IMR-90 (cell line): ENCODE measurements at regions not wholly inside any gene's neighbourhood (a gene's known extent, or its start where the extent isn't known, plus 50 kb on each side); places are given as distances from the start of the nearest gene placed in this dataset.

Source experiments
- ATAC-seq: fragments of 200-7000 bp; cut with Tn5 transposase; 2 replicates; pipeline ENCODE4 v1.9.1; 2020; ENCODE audit warnings: low read depth, mild to moderate bottlenecking, moderate library complexity
- BruUV-seq: library from RNA; stranded (reverse); fragments of 400-500 nt; replicated peaks from 2 replicates; lab custom pipeline; 2021; lab: Mats Ljungman, UMichigan
- CTCF ChIA-PET: fragments of 300-600 bp; formaldehyde crosslinking; extraction: SDS; loops from one replicate; lab custom pipeline; 2021; ENCODE audit warnings: antibody characterized with exemption; lab: Yijun Ruan, JAX
- POLR2A ChIA-PET: fragments of 300-600 bp; sonication (Branson Sonifier 250); formaldehyde crosslinking; loops from one replicate; lab custom pipeline; 2022; ENCODE audit warnings: antibody characterized with exemption; ENCODE audit not compliant: unreplicated experiment; lab: Charles Lee
- DNase-seq: peaks from one replicate; pipeline ENCODE4 v3.0.0; 2013
- H2AFZ ChIP-seq: replicated peaks from 2 replicates; pipeline ENCODE3; 2013; ENCODE audit warnings: low read length, mild to moderate bottlenecking; ENCODE audit not compliant: poor library complexity
- H2AK5ac ChIP-seq: 2 replicates; pipeline ENCODE4 v1.6.1; 2013; ENCODE audit warnings: low read depth, low read length, inconsistent platforms
- H2AK9ac ChIP-seq: replicated peaks from 2 replicates; pipeline ENCODE3; 2013; ENCODE audit warnings: mild to moderate bottlenecking, low read depth, low read length, moderate library complexity; ENCODE audit not compliant: poor library complexity
- H2BK120ac ChIP-seq: 2 replicates; pipeline ENCODE4 v1.6.1; 2013; ENCODE audit warnings: low read depth, low read length, inconsistent platforms
- H2BK15ac ChIP-seq: 3 replicates; pipeline ENCODE4 v1.6.1; 2013; ENCODE audit warnings: low read depth, low read length, inconsistent platforms
- H2BK20ac ChIP-seq: 2 replicates; pipeline ENCODE4 v1.6.1; 2013; ENCODE audit warnings: low read depth, mild to moderate bottlenecking, inconsistent platforms, low read length, moderate library complexity
- H2BK5ac ChIP-seq: 2 replicates; pipeline ENCODE4 v1.6.1; 2013; ENCODE audit warnings: mild to moderate bottlenecking, low read depth, low read length, inconsistent platforms; ENCODE audit not compliant: poor library complexity, severe bottlenecking
- H3K14ac ChIP-seq: replicated peaks from 2 replicates; pipeline ENCODE4 v1.6.1; 2013; ENCODE audit warnings: low read depth, low read length, inconsistent platforms
- H3K18ac ChIP-seq: 2 replicates; pipeline ENCODE4 v1.6.1; 2013; ENCODE audit warnings: low read depth, low read length, control low read depth
- H3K23ac ChIP-seq: 2 replicates; pipeline ENCODE4 v1.6.1; 2013; ENCODE audit warnings: low read depth, low read length, inconsistent platforms
- H3K27ac ChIP-seq: 2 replicates; pipeline ENCODE4 v1.5.1; 2013; ENCODE audit warnings: mild to moderate bottlenecking, control low read depth, low read length; ENCODE audit not compliant: insufficient read depth
- H3K27me3 ChIP-seq: 2 replicates; pipeline ENCODE4 v1.6.1; 2013; ENCODE audit warnings: low read length; ENCODE audit not compliant: control insufficient read depth, insufficient read depth
- H3K36me3 ChIP-seq: 2 replicates; pipeline ENCODE4 v1.6.1; 2013; ENCODE audit warnings: low read length, mixed read lengths; ENCODE audit not compliant: control insufficient read depth, insufficient read depth
- H3K4ac ChIP-seq: 2 replicates; pipeline ENCODE4 v1.6.1; 2013; ENCODE audit warnings: low read depth, low read length, inconsistent platforms
- H3K4me1 ChIP-seq: 2 replicates; pipeline ENCODE4 v1.6.1; 2013; ENCODE audit warnings: low read length, mixed read lengths; ENCODE audit not compliant: control insufficient read depth, insufficient read depth
- H3K4me2 ChIP-seq: 2 replicates; pipeline ENCODE4 v1.6.1; 2013; ENCODE audit warnings: low read depth, mild to moderate bottlenecking, control low read depth, low read length, moderate library complexity
- H3K4me3 ChIP-seq: 2 replicates; pipeline ENCODE4 v1.5.1; 2013; ENCODE audit warnings: low read depth, mild to moderate bottlenecking, control low read depth, low read length, moderate library complexity; ENCODE audit not compliant: insufficient read depth
- H3K56ac ChIP-seq: 2 replicates; pipeline ENCODE4 v1.6.1; 2013; ENCODE audit warnings: low read length, inconsistent platforms; ENCODE audit not compliant: insufficient read depth; ENCODE audit errors: extremely low read depth
- H3K79me1 ChIP-seq, 2 experiments: 2 replicates each; pipeline ENCODE4 v1.6.1; 2013; ENCODE audit warnings: low read length in 2 of 2, inconsistent platforms in 1 of 2, low read depth in 1 of 2
- H3K9ac ChIP-seq: 2 replicates; pipeline ENCODE4 v1.6.1; 2013; ENCODE audit warnings: low read depth, low read length, control low read depth
- H3K9me1 ChIP-seq: 2 replicates; pipeline ENCODE4 v1.6.1; 2013; ENCODE audit warnings: low read length, inconsistent platforms; ENCODE audit not compliant: insufficient read depth
- H3K9me3 ChIP-seq: 2 replicates; pipeline ENCODE4 v1.6.1; 2013; ENCODE audit warnings: low read length; ENCODE audit not compliant: control insufficient read depth, insufficient read depth
- H4K20me1 ChIP-seq: 2 replicates; pipeline ENCODE4 v1.6.1; 2013; ENCODE audit warnings: low read length, inconsistent platforms; ENCODE audit not compliant: insufficient read depth
- H4K5ac ChIP-seq: 2 replicates; pipeline ENCODE4 v1.6.1; 2013; ENCODE audit warnings: mild to moderate bottlenecking, low read depth, low read length, control low read depth
- H4K8ac ChIP-seq, 2 experiments: 2 replicates each; pipeline ENCODE4 v1.6.1; 2013; ENCODE audit warnings: low read depth in 2 of 2, low read length in 2 of 2, control low read depth in 1 of 2, inconsistent platforms in 1 of 2
- H4K91ac ChIP-seq: 2 replicates; pipeline ENCODE4 v1.6.1; 2013; ENCODE audit warnings: low read depth, low read length, inconsistent platforms; ENCODE audit not compliant: insufficient read depth
- BHLHE40 ChIP-seq: fragments of 150-350 bp; IDR thresholded peaks from 2 replicates; pipeline ENCODE4 v1.6.1; 2016; ENCODE audit warnings: mild to moderate bottlenecking, low read depth, low read length
- CEBPB ChIP-seq: IDR thresholded peaks from 2 replicates; pipeline ENCODE4 v1.6.1; 2012; ENCODE audit warnings: low read depth, low read length, improper control_type of control experiment
- RAD21 ChIP-seq: IDR thresholded peaks from 2 replicates; pipeline ENCODE4 v1.6.1; 2012; ENCODE audit warnings: low read length, improper control_type of control experiment
- RCOR1 ChIP-seq: IDR thresholded peaks from 2 replicates; pipeline ENCODE4 v1.6.1; 2012; ENCODE audit warnings: mild to moderate bottlenecking, low read length, improper control_type of control experiment; ENCODE audit not compliant: insufficient replicate concordance
- WGBS, 2 experiments: methylation state at CpG; one replicate each; pipeline versions ENCODE4 v1.1.5 to v1.1.7; 2013; ENCODE audit warnings: missing lambda C conversion rate in 2 of 2; ENCODE audit not compliant: insufficient read length in 1 of 2; ENCODE audit errors: extremely low coverage in 2 of 2; 5-methylcytosine and 5-hydroxymethylcytosine counted together
- dilution Hi-C: fragments of 300-500 bp; cut with HindIII; formaldehyde crosslinking; loops from one replicate; pipeline ENCODE4 v1.14.3; 2018; ENCODE audit warnings: low sequenced_read_pairs; ENCODE audit not compliant: unreplicated experiment
- in situ Hi-C: fragments of 300-500 bp; cut with MboI; formaldehyde crosslinking; loops from 3 replicates; pipeline ENCODE4 v1.14.3; 2019; ENCODE audit warnings: low sequenced_read_pairs, inconsistent platforms, mixed read lengths
- intact Hi-C: fragments of 100-400 bp; cut with micrococcal nuclease; formaldehyde crosslinking; loops from 2 replicates; pipeline ENCODE4 v1.10.0; 2022

DNA sequence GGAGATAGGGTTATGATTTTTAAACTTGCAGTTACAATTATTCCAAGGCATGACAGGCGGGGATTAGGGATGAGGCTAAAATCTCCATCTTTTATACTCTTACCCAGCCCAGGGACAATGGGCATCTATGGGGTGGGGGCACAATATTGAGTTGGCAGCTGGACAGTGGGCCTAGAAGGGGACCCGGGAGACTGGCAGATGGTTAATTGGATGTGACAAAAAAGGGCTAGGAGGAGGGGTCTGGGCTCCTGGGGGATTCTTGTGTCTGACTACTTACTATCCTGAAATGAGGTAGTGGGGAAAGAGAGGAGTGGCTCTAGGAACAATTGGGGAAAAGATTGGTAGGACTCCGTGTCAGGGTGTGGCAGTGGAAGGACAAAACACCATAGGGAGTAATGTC, 53.0 kb upstream of the ROPN1 start:
- dilution Hi-C loops, result no loop called here
- DNase-seq, result no peak

More for the DNA sequence above, 53.0 kb upstream of the ROPN1 start:
- H2AFZ ChIP-seq, result no peak overlapping the region
- H2BK15ac ChIP-seq, result no peak overlapping the region
- no peak overlapping the region for H4K91ac ChIP-seq
- intact Hi-C loops (no loop called here), in situ Hi-C loops (no loop called here)
- H3K23ac ChIP-seq, result no peak overlapping the region
- no peak overlapping the region for H2BK120ac ChIP-seq
- no peak overlapping the region for H2BK20ac ChIP-seq
- H3K27ac ChIP-seq, result no peak overlapping the region
- H3K4ac ChIP-seq, result no peak overlapping the region
- H3K4me1 ChIP-seq, result no peaks in the 10 kb centered on the region
- no peak overlapping the region for H3K4me3 ChIP-seq
- no peak overlapping the region for H3K4me2 ChIP-seq
- H3K9ac ChIP-seq, result no peak overlapping the region
- H3K9me3 ChIP-seq, result no peaks in the 10 kb centered on the region
- ChIA-PET CTCF (interaction anchor here (1.1 kb wide), 1 partner anchor 14 kb away, joined by 3 read pairs; no protein-coding TSS in a partner anchor), POLR2A (no interaction called here)
- no peak overlapping the region for H3K56ac ChIP-seq
- H3K79me1 ChIP-seq, result peaks cover 0 to 3% of the 10 kb centered on the region in 2 experiments; a peak in 2 of 4 replicates
- 57% methylated on average over 1 of the region's 3 CpGs; no CpG with 5 or more reads in 1 of the 2 experiments for whole genome bisulfite sequencing, 2 experiments
- peaks cover 35% of the 10 kb centered on the region for H3K27me3 ChIP-seq
- H3K14ac ChIP-seq, result no peak overlapping the region
- H2AK5ac ChIP-seq, result no peak overlapping the region
- H3K9me1 ChIP-seq, result no peaks in the 10 kb centered on the region; the same call in 1 of the 2 replicates
- H3K36me3 ChIP-seq, result no peaks in the 10 kb centered on the region
- H2AK9ac ChIP-seq, result no peak overlapping the region
- no peaks in the 10 kb centered on the region for H4K20me1 ChIP-seq
- no peak overlapping the region for H4K5ac ChIP-seq
- TF ChIP-seq BHLHE40 (no peak), RCOR1 (no peak), CEBPB (no peak), RAD21 (no peak)
- H3K18ac ChIP-seq, result no peak overlapping the region
- H2BK5ac ChIP-seq, result no peak overlapping the region
- no peak overlapping the region for H4K8ac ChIP-seq
- no peak for ATAC-seq
- no TSS peak for BruUV-seq
